ENCODE measurements at regions not wholly inside any gene's neighbourhood (a gene's known extent, or its start where the extent isn't known, plus 50 kb on each side); places are given as distances from the start of the nearest gene placed in this dataset.

GRCh38 chr6:134866563-134866962 is 83.3 kb downstream of the ALDH8A1 start:
- DNase-seq, result no peak

- no peak for DNase-seq
Observed at GRCh38 chr6:134864558-134864957, 85.3 kb downstream of the ALDH8A1 start.

GRCh38 chr6:134863763-134864510 is 86.0 kb downstream of the ALDH8A1 start:
- DNase-seq, result no peak

- DNase-seq, result no peak
Observed at GRCh38 chr6:134854366-134854765, 95.5 kb downstream of the ALDH8A1 start.

- no peak for DNase-seq
Observed at GRCh38 chr6:134853111-134854055, 96.5 kb downstream of the ALDH8A1 start.

DNA sequence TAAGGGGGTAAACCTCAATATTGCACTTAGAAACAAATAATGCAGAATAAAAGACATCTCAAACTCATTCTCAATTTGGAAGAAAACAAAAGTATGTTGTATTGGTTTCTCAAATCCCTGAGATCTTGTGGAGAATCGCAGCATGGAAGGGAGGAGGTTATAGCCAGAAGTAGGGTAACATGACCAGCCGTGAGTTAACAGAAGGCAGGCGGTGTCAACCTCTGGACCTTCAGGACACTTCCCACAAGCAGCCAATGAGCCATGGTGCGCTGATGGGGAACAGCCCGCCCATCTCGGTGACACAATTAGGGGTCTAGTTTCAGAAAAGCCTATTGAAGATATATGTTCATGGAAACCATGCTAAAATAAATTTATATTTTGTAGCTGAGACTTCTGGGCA is 98.4 kb downstream of the ALDH8A1 start:
- no peak for DNase-seq

GRCh38 chr6:134850721-134851305 is 99.1 kb downstream of the ALDH8A1 start:
- no peak for DNase-seq

GRCh38 chr6:134849920-134850447 is 99.9 kb downstream of the ALDH8A1 start:
- DNase-seq, result no peak

DNA sequence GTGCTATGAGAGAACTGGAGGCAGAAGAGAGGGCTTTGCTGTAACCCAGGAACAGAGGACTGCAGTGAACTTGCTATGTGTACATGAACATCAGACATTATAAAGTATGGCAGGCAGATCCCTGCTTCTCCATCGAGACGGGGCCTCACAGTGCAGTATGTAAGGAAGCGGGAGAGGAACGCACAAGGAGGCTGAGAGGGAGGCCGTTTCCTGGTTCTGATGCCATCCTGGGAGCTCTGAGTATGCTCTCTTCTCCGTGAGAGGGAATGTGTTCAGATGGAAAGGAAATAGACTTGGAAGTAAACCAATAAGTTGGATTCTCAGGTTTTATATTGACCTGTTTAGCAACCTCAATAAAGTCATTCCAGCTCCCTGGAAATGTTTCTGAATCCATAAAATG is 101.8 kb downstream of the ALDH8A1 start:
- DNase-seq, result no peak

GRCh38 chr6:134846865-134847264 is 103.0 kb downstream of the ALDH8A1 start:
- DNase-seq, result no peak

- no peak for DNase-seq
Observed at GRCh38 chr6:134846031-134846430, 103.9 kb downstream of the ALDH8A1 start.

- no peak for DNase-seq
Observed at GRCh38 chr6:134844120-134844519, 105.8 kb downstream of the ALDH8A1 start.

DNA sequence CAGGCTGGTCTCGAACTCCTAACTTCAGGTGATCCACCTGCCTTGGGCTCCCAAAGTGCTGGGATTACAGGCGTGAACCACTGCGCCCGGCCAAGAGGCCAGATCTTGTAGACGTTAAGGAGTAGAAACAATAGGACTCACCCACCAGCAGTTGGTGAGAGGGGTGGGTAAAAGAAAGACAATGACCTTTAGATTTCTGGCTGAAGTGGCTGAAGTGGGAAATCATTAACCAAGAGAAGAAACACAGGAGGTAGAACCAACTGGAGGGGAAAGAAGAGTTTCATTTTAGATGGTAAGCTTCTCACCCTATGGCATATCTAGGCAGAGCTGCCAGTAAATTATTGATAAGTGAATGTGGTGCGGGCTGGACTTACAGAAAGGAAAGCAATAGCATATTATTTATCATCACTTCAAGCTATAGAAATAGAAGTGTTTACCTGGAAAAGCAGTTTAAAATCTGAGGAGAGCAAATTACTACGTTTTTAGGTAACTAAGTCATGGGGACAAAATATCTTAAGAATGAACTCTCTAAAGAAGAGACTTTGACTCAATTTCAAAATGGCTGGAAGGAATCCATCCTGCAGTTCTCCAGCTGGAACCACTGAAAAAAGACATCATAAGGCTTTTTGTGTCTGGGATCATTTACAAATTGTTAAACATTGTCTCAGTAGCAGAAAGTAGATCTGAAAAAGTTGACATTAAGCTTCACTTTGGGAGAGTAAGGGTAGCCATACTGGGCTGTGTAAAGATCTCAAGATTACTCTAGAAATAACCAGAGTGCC is 109.6 kb downstream of the ALDH8A1 start:
- DNase-seq, result no peak

DNA sequence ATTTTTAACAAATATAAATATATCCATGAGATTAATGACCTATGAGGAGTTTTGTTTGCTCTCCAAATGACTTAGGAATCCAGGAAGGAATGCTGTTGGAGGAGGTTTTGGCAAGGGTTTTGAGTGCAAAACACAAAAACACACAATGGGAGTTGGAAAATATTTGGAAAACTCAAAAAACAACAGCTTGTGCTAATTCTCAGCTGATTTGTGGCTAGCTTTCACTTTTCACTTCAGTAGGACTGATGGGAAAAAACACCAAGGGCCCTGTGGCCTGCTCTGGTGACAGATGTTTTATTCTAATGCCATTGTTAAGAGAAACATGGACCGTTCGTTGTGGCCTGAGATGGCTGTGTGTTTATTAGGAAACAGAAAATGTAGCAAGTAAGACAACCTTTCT is 113.9 kb downstream of the ALDH8A1 start:
- DNase-seq, result no peak

DNA sequence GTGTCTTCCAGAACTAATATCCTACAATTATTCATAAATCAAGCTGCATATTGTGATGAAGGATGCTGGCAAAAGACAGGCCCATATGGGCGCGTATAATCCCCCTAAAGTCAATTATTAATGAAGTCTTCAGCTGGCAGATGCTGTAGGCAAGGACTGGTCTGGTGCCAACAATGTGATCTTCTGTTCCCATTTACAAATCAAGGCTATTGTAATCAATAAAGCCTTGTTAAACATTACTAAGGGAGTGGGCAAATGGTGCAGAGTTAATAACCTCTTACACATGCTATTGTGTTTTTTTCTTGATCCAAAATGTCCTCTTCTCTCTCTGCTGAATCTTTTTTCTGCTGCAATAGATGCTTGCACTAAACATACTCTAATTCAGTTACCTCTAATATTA is 119.0 kb downstream of the ALDH8A1 start:
- no peak for DNase-seq

DNA sequence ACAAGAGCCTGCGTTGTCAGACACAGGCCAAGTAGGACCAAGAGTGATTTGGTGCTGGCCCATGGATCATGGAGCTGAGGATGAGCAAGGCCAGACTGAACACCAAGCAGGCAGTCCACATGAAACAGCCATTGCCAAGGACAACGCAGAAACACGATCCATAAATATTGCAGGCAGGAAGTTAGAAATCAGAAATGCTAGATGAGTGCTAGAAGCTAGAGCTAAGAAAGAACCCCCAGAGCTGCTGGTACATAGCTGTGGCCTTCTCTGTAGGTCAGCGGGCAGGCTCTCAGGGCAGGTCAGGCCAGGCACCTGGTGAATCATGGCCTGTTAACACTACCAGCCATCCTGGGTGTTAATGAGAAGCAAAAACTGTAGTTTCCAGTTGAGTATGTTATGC is 119.7 kb downstream of the ALDH8A1 start:
- DNase-seq, result no peak

GRCh38 chr6:134828641-134829040 is 121.3 kb downstream of the ALDH8A1 start:
- no peak for DNase-seq

- no peak for DNase-seq
Observed at GRCh38 chr6:134826889-134827737, 122.8 kb downstream of the ALDH8A1 start.

DNA sequence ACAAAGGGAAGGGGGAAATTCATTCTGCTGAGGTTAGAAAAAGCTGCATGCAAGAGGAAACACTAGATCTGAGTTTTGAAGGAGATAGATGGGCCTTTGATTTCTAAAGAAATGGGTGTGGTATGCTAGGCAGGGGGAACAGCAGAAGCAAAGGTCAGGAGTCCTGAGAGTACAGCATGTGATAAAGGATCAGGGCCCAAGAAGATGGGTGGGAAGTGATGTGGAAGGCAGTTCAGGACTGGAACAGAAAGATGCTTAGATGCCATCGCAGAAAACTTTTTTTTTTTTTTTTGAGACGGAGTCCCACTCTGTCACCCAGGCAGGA is 126.2 kb downstream of the ALDH8A1 start:
- DNase-seq, result no peak

DNA sequence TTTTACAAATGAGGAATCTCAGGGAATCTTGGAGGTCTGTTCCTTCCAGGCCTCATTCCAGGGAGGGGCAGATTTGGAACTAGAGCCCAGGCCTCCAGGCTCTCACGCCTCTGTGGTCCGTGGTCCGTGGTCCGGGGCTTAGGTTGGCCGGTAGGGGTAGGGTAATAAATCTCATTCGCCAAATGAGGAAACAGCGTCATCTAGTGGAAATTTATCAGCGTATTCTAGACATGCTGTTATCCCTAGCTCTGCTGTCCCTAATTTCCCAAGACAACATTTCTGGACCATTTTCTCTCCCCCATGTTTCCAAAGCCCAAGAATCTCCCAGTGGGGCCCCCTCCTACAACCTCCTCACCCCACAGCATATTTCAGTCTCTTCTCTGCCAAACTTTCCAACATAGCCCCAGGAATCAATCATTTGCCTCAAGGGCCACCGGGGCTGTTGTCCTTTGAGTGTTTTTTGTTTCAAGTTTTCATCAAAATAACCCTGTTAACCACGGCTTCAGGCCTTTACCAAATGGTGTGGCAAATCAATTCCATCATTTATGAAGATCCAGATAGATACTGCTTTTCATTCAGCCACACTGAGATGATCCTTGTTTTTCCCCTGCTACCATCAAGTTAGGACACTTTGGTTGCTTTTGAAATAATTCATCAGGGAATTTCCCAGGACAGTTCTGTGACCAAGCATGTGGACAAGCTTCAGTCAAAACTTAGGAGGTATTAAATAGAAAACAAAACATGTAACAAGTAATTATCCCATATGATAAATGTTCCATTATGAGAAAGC is 126.8 kb downstream of the ALDH8A1 start:
- no peak for DNase-seq

Measured in NCI-H2081 treated with DMSO at 0.1 percent for 48 hours (cell line).